Body of pancreas (tissue), 4 donors: ENCODE measurements at regions not wholly inside any gene's neighbourhood (a gene's known extent, or its start where the extent isn't known, plus 50 kb on each side); places are given as distances from the start of the nearest gene placed in this dataset.

Experiments
- ATAC-seq: fragments of 150-250 bp; one replicate; pipeline ENCODE4 v1.9.1; 2016
- DNase-seq, 4 donors: peaks; one replicate each; pipeline ENCODE4 v3.0.0-alpha.2; 2019
- H3K27ac ChIP-seq, 4 donors: fragments of 200-600 bp; sonication (generic); 1 replicate in 3 of 4; 2 replicates in 1 of 4; pipeline versions ENCODE4 v1.5.1 to v1.6.1; 2016 to 2019; ENCODE audit warnings: mild to moderate bottlenecking in 1 of 4, mixed read lengths in 1 of 4, moderate library complexity in 1 of 4
- H3K27me3 ChIP-seq, 2 donors: fragments of 200-600 bp; sonication (generic); one replicate each; pipeline ENCODE4 v1.6.0; 2016; ENCODE audit warnings: mild to moderate bottlenecking in 1 of 2
- H3K36me3 ChIP-seq, 2 donors: fragments of 200-600 bp; sonication (generic); replicated peaks in 1 of 2; 2 replicates each; pipeline ENCODE4 v1.5.1; 2016; ENCODE audit warnings: low read depth in 2 of 2; ENCODE audit not compliant: insufficient read depth in 1 of 2
- H3K4me1 ChIP-seq: fragments of 200-600 bp; sonication (generic); one replicate; pipeline ENCODE4 v1.6.0; 2016
- H3K4me3 ChIP-seq, 2 donors: fragments of 200-600 bp; sonication (generic); 1 replicate in 1 of 2; 2 replicates in 1 of 2; pipeline ENCODE4 v1.5.1; 2016 to 2019
- H3K9me3 ChIP-seq, 3 donors: fragments of 200-600 bp; sonication (generic); 1 replicate in 2 of 3; 2 replicates in 1 of 3; pipeline ENCODE4 v1.5.1; 2016
- POLR2A ChIP-seq, 3 donors: fragments of 450-650 bp; IDR thresholded peaks; one replicate each; pipeline ENCODE4 v1.6.1; 2016; ENCODE audit warnings: antibody characterized with exemption in 3 of 3, mild to moderate bottlenecking in 2 of 3
- WGBS, 2 donors: methylation state at CpG; one replicate each; pipeline ENCODE4 v1.1.5; 2017; 5-methylcytosine and 5-hydroxymethylcytosine counted together
- intact Hi-C: fragments of 100-400 bp; cut with DNase I; formaldehyde crosslinking; loops from one replicate; pipeline ENCODE4 v1.15.1; 2023
- TF ChIP-seq, protein P1 (sequence below), 7 experiments: fragments of 450-650 bp in 4 of 7; fragments of 200-600 bp in 3 of 7; sonication (generic) in 3 of 7; IDR thresholded peaks; one replicate each; pipeline ENCODE4 v1.5.1; 2016 to 2019; ENCODE audit warnings: antibody characterized with exemption in 7 of 7

DNA sequence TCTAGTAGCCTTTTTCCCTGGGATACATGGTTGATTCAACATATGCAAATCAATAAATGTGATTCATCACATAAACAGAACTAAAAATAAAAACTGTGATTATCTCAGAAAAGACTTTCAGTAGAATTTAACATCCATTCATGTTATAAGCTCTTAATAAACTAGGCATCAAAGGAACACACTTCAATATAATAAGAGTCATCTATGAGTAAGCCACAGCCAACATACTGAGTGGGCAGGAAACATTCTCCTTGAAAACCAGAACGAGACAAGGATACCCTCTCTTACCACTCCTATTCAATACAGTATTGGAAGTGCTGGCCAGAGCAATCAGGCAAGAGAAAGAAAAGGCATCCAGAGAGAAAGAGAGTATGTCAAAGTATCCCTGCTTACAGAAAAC is 239.9 kb downstream of the ATPSCKMT start:
- H3K4me1 ChIP-seq: no peaks in the 10 kb centered on the region
- 15 to 22% methylated on average over 1 of the region's 1 CpG for WGBS, 2 donors
- no peaks in the 10 kb centered on the region for H3K27me3 ChIP-seq
- ATAC-seq (no peak), DNase-seq (no peak)
- intact Hi-C loops: no loop called here
- H3K9me3 ChIP-seq: no peaks in the 10 kb centered on the region
- TF ChIP-seq, protein P1, sequence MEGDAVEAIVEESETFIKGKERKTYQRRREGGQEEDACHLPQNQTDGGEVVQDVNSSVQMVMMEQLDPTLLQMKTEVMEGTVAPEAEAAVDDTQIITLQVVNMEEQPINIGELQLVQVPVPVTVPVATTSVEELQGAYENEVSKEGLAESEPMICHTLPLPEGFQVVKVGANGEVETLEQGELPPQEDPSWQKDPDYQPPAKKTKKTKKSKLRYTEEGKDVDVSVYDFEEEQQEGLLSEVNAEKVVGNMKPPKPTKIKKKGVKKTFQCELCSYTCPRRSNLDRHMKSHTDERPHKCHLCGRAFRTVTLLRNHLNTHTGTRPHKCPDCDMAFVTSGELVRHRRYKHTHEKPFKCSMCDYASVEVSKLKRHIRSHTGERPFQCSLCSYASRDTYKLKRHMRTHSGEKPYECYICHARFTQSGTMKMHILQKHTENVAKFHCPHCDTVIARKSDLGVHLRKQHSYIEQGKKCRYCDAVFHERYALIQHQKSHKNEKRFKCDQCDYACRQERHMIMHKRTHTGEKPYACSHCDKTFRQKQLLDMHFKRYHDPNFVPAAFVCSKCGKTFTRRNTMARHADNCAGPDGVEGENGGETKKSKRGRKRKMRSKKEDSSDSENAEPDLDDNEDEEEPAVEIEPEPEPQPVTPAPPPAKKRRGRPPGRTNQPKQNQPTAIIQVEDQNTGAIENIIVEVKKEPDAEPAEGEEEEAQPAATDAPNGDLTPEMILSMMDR (IDR thresholded peaks at IDR 0.05): no peak
- no peak for TF ChIP-seq POLR2A (IDR thresholded peaks at IDR 0.05)
- H3K4me3 ChIP-seq: no peak overlapping the region
- no peaks in the 10 kb centered on the region for H3K36me3 ChIP-seq
- H3K27ac ChIP-seq: no peak overlapping the region

DNA sequence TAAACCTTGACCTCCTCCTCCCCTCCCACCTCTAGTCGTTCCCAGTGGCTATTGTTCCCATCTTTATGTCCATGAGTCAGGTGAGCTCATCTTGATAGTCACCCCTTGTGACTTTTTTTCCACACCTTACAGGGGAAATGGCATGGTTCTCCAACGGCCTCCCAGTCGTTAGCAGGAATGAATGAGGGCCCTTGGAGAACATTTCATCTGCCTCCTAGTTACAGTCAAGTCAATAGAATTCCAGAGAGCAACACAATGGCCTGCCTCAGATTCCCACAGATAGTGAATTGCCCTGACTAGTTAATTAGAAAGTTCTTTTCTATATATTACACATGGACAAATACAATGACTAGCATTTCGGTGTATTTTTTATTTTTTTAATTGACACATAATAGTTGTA is 262.6 kb downstream of the ATPSCKMT start:
- H3K27me3 ChIP-seq: no peaks in the 10 kb centered on the region
- peaks cover 0 to 8% (median 0%) of the 10 kb centered on the region in 3 donors for H3K9me3 ChIP-seq
- intact Hi-C loops: no loop called here
- no peak overlapping the region for H3K27ac ChIP-seq
- no peak for TF ChIP-seq POLR2A (IDR thresholded peaks at IDR 0.05)
- TF ChIP-seq, protein P1 (IDR thresholded peaks at IDR 0.05): no peak
- 54 to 59% methylated on average over 4 of the region's 4 CpGs for WGBS, 2 donors
- no peaks in the 10 kb centered on the region for H3K4me1 ChIP-seq
- H3K4me3 ChIP-seq: no peak overlapping the region
- DNase-seq: no peak
- H3K36me3 ChIP-seq: no peaks in the 10 kb centered on the region
- no peak for ATAC-seq

DNA sequence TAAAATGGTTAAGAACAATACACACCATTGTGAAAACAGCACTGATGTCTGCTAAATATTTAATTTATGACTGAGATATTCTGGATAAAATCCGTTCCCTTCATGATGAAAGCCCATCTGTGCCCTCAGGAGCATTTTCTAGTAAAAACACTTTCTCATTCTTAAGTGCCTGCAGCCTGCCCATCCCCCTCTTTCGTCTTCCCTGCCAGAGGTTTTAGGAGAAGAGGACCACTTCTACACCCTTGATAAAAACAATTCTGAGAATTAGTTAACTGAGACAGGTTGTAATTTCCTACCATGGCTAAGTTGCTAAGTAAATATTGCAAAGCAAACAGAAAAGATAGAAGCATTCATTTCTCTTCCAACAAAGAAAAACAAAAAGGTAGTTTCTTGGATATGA is 272.6 kb downstream of the ATPSCKMT start:
- DNase-seq: no peak
- WGBS, 2 donors: 8 to 17% methylated on average over 2 of the region's 2 CpGs

DNA sequence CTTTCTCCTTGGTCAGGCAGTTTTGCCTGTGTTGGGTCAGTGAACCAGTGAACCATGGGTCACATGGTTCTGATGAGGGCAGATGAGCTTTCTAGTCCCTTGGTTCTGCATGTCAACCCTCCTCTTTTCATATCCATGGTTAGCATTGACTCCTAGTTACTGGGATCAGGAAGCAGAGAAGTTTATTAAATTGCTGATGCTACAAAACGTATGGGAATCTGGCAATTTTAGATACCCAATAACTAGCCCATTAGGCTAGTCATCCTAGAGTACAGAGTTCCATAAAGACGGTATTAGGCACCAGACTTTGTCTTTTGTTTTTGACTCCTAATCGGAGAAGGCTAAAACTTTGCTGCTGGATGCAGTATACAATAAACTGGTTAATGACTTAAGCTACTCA is 273.1 kb downstream of the ATPSCKMT start:
- intact Hi-C loops: no loop called here

More for the DNA sequence above, 272.6 kb downstream of the ATPSCKMT start:
- intact Hi-C loops: no loop called here
- Histone ChIP-seq H3K36me3 (no peaks in the 10 kb centered on the region), H3K4me1 (no peaks in the 10 kb centered on the region), H3K27me3 (no peaks in the 10 kb centered on the region), H3K27ac (no peak overlapping the region), H3K9me3 (no peaks in the 10 kb centered on the region), H3K4me3 (no peak overlapping the region)
- no peak for ATAC-seq
- TF ChIP-seq POLR2A (IDR thresholded peaks at IDR 0.05): no peak
- TF ChIP-seq, protein P1 (IDR thresholded peaks at IDR 0.05): no peak

DNA sequence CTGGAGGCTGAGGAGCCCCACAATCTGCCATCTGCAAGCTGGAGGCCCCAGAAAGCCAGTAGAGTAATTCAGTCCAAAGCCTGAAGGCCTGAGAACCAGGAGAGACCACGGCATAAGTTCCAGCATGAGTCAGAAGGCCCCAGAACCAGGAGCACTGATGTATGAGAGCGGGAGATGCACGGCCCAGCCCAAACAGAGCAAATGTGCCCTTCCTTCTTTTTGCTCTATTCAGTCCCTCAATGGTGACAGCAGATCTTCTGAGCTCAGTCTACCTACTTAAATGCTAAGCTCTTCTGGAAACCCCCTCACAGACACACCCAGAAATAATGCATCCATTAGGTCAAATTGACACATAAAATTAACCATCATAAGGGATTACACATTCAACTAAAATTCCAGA is 277.6 kb downstream of the ATPSCKMT start:
- Histone ChIP-seq H3K27ac (no peak overlapping the region), H3K27me3 (no peaks in the 10 kb centered on the region), H3K4me1 (no peaks in the 10 kb centered on the region), H3K4me3 (no peak overlapping the region), H3K9me3 (no peaks in the 10 kb centered on the region), H3K36me3 (no peaks in the 10 kb centered on the region)
- ATAC-seq: no peak
- intact Hi-C loops: no loop called here
- TF ChIP-seq, protein P1 (IDR thresholded peaks at IDR 0.05): no peak
- no peak for TF ChIP-seq POLR2A (IDR thresholded peaks at IDR 0.05)
- DNase-seq: no peak
- 71 to 85% methylated on average over 3 of the region's 3 CpGs for WGBS, 2 donors

More for the DNA sequence above, 273.1 kb downstream of the ATPSCKMT start:
- TF ChIP-seq, protein P1 (IDR thresholded peaks at IDR 0.05): no peak
- no peak for TF ChIP-seq POLR2A (IDR thresholded peaks at IDR 0.05)
- ATAC-seq: no peak
- H3K4me1 ChIP-seq: no peaks in the 10 kb centered on the region
- no peaks in the 10 kb centered on the region for H3K9me3 ChIP-seq
- no peak for DNase-seq
- no peak overlapping the region for H3K27ac ChIP-seq
- 51 to 54% methylated on average over 3 of the region's 3 CpGs for WGBS, 2 donors
- no peaks in the 10 kb centered on the region for H3K36me3 ChIP-seq
- H3K27me3 ChIP-seq: no peaks in the 10 kb centered on the region
- H3K4me3 ChIP-seq: no peak overlapping the region
